ENCODE measurements at regions not wholly inside any gene's neighbourhood (a gene's known extent, or its start where the extent isn't known, plus 50 kb on each side); places are given as distances from the start of the nearest gene placed in this dataset.

GRCh38 chr5:73998489-73998888, 372.5 kb downstream of the ARHGEF28 start:
- H4K5ac ChIP-seq (ENCODE audit: insufficient read length, low read depth, low read length): no peak overlapping the region
- peak overlapping the region; percentile 27 for H3K23ac ChIP-seq (ENCODE audit: insufficient read length)
- no peak for DNase-seq (ENCODE audit: low read depth in 1 of 2, low spot score in 2 of 2)
- peaks cover 0 to 4% (median 0%) of the 10 kb centered on the region in 4 experiments; a peak in 2 of 7 replicates for H3K4me1 ChIP-seq (replicated peaks in 1 of 4; ENCODE audit: control insufficient read depth in 3 of 4, insufficient read depth in 4 of 4, low read length in 3 of 4)
- H3K18ac ChIP-seq (ENCODE audit: extremely low read depth, low read length): no peak overlapping the region
- no peaks in the 10 kb centered on the region for H3K79me1 ChIP-seq (ENCODE audit: low read depth, low read length)
- no peak overlapping the region for H2AFZ ChIP-seq (ENCODE audit: low read length)
- no peaks in the 10 kb centered on the region for H3K23me2 ChIP-seq (ENCODE audit: low read depth, low read length)
- no peak overlapping the region for H3K4ac ChIP-seq (replicated peaks; ENCODE audit: insufficient read length, low read depth, low read length)
- ChIA-PET POLR2A (ENCODE audit: partially characterized antibody) (no interaction called here), CTCF (ENCODE audit: partially characterized antibody) (interaction anchor here (0.5 to 1.6 kb wide), 5 partner anchors 14 to 1111 kb away, joined by 3 to 4 read pairs (median 4); no protein-coding TSS in a partner anchor)
- FAIRE-seq: no peak
- H3K4me2 ChIP-seq (ENCODE audit: insufficient read depth in 1 of 2, low read depth in 2 of 2, low read length in 2 of 2): no peak overlapping the region
- no peaks in the 10 kb centered on the region for H3K36me3 ChIP-seq (ENCODE audit: control insufficient read depth in 2 of 4, insufficient read depth in 4 of 4, low read length in 3 of 4)
- no peaks in the 10 kb centered on the region for H3K9me3 ChIP-seq (ENCODE audit: insufficient read depth in 2 of 2, low read depth in 1 of 2, low read length in 1 of 2)
- H2BK15ac ChIP-seq (ENCODE audit: low read length): no peak overlapping the region
- H3K4me3 ChIP-seq (ENCODE audit: extremely low read depth in 1 of 4, insufficient read depth in 2 of 4, low read depth in 3 of 4, low read length in 4 of 4): no peak overlapping the region
- no peak overlapping the region for H3K9ac ChIP-seq (replicated peaks in 1 of 4; ENCODE audit: extremely low read depth in 1 of 4, low read depth in 3 of 4, low read length in 3 of 4)
- H2BK12ac ChIP-seq (ENCODE audit: low read depth, low read length): no peak overlapping the region
- H2BK20ac ChIP-seq (ENCODE audit: low read length): no peak overlapping the region
- H3K79me2 ChIP-seq (ENCODE audit: control insufficient read depth in 1 of 2, insufficient read depth in 2 of 2, low read length in 2 of 2): no peaks in the 10 kb centered on the region
- no peak overlapping the region for H3K56ac ChIP-seq (replicated peaks; ENCODE audit: insufficient read length, low read depth, low read length)
- no peak overlapping the region for H2BK120ac ChIP-seq (replicated peaks; ENCODE audit: low read depth, low read length)
- WGBS, 2 experiments (ENCODE audit: extremely low coverage in 1 of 2, insufficient coverage in 1 of 2, insufficient read length in 1 of 2, insufficient replicate concordance in 2 of 2, low coverage in 1 of 2, low lambda C conversion rate in 2 of 2, missing lambda C conversion rate in 1 of 2): 68% methylated on average over 4 of the region's 4 CpGs; no CpG with 5 or more reads in 1 of the 2 experiments
- no peak overlapping the region for H3K27ac ChIP-seq (ENCODE audit: low read depth, low read length)
- H3K27me3 ChIP-seq (replicated peaks in 1 of 4; ENCODE audit: control insufficient read depth in 3 of 4, extremely low read depth in 1 of 4, insufficient read depth in 3 of 4, low read length in 3 of 4): no peaks in the 10 kb centered on the region
- no peak overlapping the region for H4K8ac ChIP-seq (ENCODE audit: extremely low read depth, insufficient read depth, low read length)
- H4K20me1 ChIP-seq (replicated peaks in 1 of 2; ENCODE audit: control insufficient read depth in 1 of 2, insufficient read depth in 2 of 2, low read length in 2 of 2): no peaks in the 10 kb centered on the region
- H4K91ac ChIP-seq (replicated peaks; ENCODE audit: insufficient read length, low read length): no peak overlapping the region
- TF ChIP-seq CHD2 (IDR thresholded peaks at IDR 0.05; ENCODE audit: low read length): no peak
- TF ChIP-seq RNF2 (IDR thresholded peaks at IDR 0.05; ENCODE audit: borderline replicate concordance, low read depth, low read length, missing control alignments, poor library complexity, severe bottlenecking): no peak
- no peak for TF ChIP-seq CBX5 (IDR thresholded peaks at IDR 0.05; ENCODE audit: low read depth, low read length)
- no peak for TF ChIP-seq CBX8 (IDR thresholded peaks at IDR 0.05; ENCODE audit: borderline replicate concordance, low read depth, low read length)
- no peak for TF ChIP-seq EP300 (IDR thresholded peaks at IDR 0.05; ENCODE audit: borderline replicate concordance in 1 of 2, low read depth in 2 of 2, low read length in 2 of 2)
- no peak for TF ChIP-seq TBP (IDR thresholded peaks at IDR 0.05; ENCODE audit: low read depth, low read length)
- TF ChIP-seq MAX (IDR thresholded peaks at IDR 0.05): no peak
- no peak for TF ChIP-seq POLR2A (IDR thresholded peaks at IDR 0.05; ENCODE audit: control extremely low read depth in 1 of 2, low read depth in 2 of 2, low read length in 2 of 2)
- no peak for TF ChIP-seq EZH2 (IDR thresholded peaks at IDR 0.05; ENCODE audit: low read depth, low read length, severe bottlenecking)
- TF ChIP-seq SUZ12 (IDR thresholded peaks at IDR 0.05; ENCODE audit: low read length): no peak
- TF ChIP-seq ATF2 (IDR thresholded peaks at IDR 0.05; ENCODE audit: low read length): no peak
- H3K14ac ChIP-seq (ENCODE audit: insufficient read length): no peak overlapping the region
- H2BK5ac ChIP-seq (ENCODE audit: low read depth, low read length): no peak overlapping the region
- H2AK5ac ChIP-seq (ENCODE audit: low read depth, low read length): no peak overlapping the region
